AG04449 (cell line): ENCODE measurements at regions not wholly inside any gene's neighbourhood (a gene's known extent, or its start where the extent isn't known, plus 50 kb on each side); places are given as distances from the start of the nearest gene placed in this dataset.
"Not testable (repeated sequence)": the region's sequence is repeated elsewhere in the genome, so short reads cannot be mapped to it uniquely, and the experiment has no call there.

Source experiments
- CTCF ChIA-PET: fragments of 350-600 bp; formaldehyde crosslinking; extraction: SDS; loops from one replicate; lab custom pipeline; 2021; ENCODE audit warnings: antibody characterized with exemption; lab: Yijun Ruan, JAX
- POLR2A ChIA-PET: fragments of 400-600, 350-600 bp; formaldehyde crosslinking; extraction: SDS; loops from one replicate; lab custom pipeline; 2020; ENCODE audit warnings: antibody characterized with exemption, inconsistent platforms; lab: Yijun Ruan, JAX
- DNase-seq: peaks from one replicate; pipeline ENCODE4 v3.0.0-alpha.2; 2010; ENCODE audit warnings: low read depth, low spot score
- H3K4me3 ChIP-seq: 2 replicates; pipeline ENCODE4 v1.5.1; 2011; ENCODE audit warnings: low read depth, mild to moderate bottlenecking, control low read depth, low read length
- TF ChIP-seq, protein P1 (sequence below): IDR thresholded peaks from one replicate; pipeline ENCODE4 v1.5.1; 2011; ENCODE audit warnings: mild to moderate bottlenecking, moderate library complexity, low read length, control low read depth, inconsistent platforms; ENCODE audit not compliant: insufficient read depth; ENCODE audit errors: missing control alignments

GRCh38 chr2:100713106-100713505 is 106.8 kb upstream of the NPAS2 start:
- ChIA-PET POLR2A (interaction anchor here (0.7 kb wide), 1 partner anchor 156 kb away, joined by 3 read pairs; no protein-coding TSS in a partner anchor), CTCF (interaction anchor here (0.8 to 1.2 kb wide), 2 partner anchors 17 to 299 kb away, joined by 3 to 4 read pairs; no protein-coding TSS in a partner anchor)

GRCh38 chr2:100714396-100715010 is 105.4 kb upstream of the NPAS2 start:
- H3K4me3 ChIP-seq, POLR2A ChIA-PET, DNase-seq, CTCF ChIA-PET: not testable (repeated sequence)

More at GRCh38 chr2:100713106-100713505, 106.8 kb upstream of the NPAS2 start:
- TF ChIP-seq, protein P1, sequence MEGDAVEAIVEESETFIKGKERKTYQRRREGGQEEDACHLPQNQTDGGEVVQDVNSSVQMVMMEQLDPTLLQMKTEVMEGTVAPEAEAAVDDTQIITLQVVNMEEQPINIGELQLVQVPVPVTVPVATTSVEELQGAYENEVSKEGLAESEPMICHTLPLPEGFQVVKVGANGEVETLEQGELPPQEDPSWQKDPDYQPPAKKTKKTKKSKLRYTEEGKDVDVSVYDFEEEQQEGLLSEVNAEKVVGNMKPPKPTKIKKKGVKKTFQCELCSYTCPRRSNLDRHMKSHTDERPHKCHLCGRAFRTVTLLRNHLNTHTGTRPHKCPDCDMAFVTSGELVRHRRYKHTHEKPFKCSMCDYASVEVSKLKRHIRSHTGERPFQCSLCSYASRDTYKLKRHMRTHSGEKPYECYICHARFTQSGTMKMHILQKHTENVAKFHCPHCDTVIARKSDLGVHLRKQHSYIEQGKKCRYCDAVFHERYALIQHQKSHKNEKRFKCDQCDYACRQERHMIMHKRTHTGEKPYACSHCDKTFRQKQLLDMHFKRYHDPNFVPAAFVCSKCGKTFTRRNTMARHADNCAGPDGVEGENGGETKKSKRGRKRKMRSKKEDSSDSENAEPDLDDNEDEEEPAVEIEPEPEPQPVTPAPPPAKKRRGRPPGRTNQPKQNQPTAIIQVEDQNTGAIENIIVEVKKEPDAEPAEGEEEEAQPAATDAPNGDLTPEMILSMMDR, result no peak
- H3K4me3 ChIP-seq, result no peak overlapping the region
- no peak for DNase-seq

DNA sequence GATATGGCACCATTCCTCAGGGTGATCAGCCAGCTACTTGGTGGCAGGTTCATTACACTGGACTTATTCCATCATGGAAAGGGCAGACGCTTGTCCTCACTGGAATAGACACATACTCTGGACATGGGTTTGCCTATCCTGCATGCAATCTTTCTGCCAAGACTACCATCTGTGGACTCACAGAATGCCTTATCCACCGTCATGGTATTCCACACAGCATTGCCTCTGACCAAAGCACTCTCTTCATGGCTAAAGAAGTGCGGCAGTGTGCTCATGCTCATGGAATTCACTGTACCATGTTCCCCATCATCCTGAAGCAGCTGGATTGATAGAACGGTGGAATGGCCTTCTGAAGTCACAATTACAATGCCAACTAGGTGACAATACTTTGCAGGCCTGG is 104.1 kb upstream of the NPAS2 start:
- POLR2A ChIA-PET, CTCF ChIA-PET, H3K4me3 ChIP-seq, DNase-seq: not testable (repeated sequence)

DNA sequence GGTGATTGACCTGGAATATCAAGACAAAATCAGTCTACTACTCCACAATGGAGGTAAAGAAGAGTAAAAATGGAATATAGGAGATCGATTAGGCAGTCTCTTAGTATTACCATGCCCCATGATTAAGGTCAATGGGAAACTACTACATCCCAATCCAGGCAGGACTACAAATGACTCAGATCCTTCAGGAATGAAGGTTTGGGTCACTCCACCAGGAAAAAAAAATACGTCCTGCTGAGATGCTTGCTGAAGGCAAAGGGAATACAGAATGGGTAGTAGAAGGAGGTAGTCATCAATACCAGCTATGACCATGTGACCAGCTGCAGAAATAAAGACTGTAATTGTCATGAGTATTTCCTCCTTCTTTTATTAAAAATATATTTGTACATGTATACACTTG is 103.4 kb upstream of the NPAS2 start:
- POLR2A ChIA-PET, result no interaction called here
- CTCF ChIA-PET, result no interaction called here
- no peak overlapping the region for H3K4me3 ChIP-seq
- TF ChIP-seq, protein P1, result no peak
- no peak for DNase-seq

GRCh38 chr2:100718065-100718629 is 101.8 kb upstream of the NPAS2 start:
- H3K4me3 ChIP-seq, result no peak overlapping the region
- ChIA-PET CTCF (no interaction called here), POLR2A (no interaction called here)
- TF ChIP-seq, protein P1, result no peak
- DNase-seq, result no peak

- H3K4me3 ChIP-seq, result no peak overlapping the region
- POLR2A ChIA-PET, result no interaction called here
- CTCF ChIA-PET, result interaction anchor here (1.4 to 1.7 kb wide), 3 partner anchors 9 to 265 kb away, joined by 4 read pairs; no protein-coding TSS in a partner anchor
- no peak for DNase-seq
- TF ChIP-seq, protein P1, result no peak
These were observed 99.5 kb upstream of the NPAS2 start for GRCh38 chr2:100720445-100720844.

- POLR2A ChIA-PET, result no interaction called here
- H3K4me3 ChIP-seq, result no peak overlapping the region
- CTCF ChIA-PET, result interaction anchor here (1.6 kb wide), 1 partner anchor 9 kb away, joined by 7 read pairs; no protein-coding TSS in a partner anchor
- no peak for DNase-seq
- TF ChIP-seq, protein P1, result no peak
These were observed 98.2 kb upstream of the NPAS2 start for GRCh38 chr2:100721693-100722092.
